22Rv1 (cell line): ENCODE measurements at regions not wholly inside any gene's neighbourhood (a gene's known extent, or its start where the extent isn't known, plus 50 kb on each side); places are given as distances from the start of the nearest gene placed in this dataset.

Source experiments
- ZFX ChIP-seq: fragments of 450-650 bp; IDR thresholded peaks from 2 replicates; pipeline ENCODE4 v1.6.1; 2017; ENCODE audit warnings: antibody characterized with exemption, borderline replicate concordance
- TF ChIP-seq, protein P1 (sequence below): fragments of 450-650 bp; IDR thresholded peaks from 2 replicates; pipeline ENCODE4 v1.5.1; 2017; ENCODE audit warnings: mild to moderate bottlenecking

DNA sequence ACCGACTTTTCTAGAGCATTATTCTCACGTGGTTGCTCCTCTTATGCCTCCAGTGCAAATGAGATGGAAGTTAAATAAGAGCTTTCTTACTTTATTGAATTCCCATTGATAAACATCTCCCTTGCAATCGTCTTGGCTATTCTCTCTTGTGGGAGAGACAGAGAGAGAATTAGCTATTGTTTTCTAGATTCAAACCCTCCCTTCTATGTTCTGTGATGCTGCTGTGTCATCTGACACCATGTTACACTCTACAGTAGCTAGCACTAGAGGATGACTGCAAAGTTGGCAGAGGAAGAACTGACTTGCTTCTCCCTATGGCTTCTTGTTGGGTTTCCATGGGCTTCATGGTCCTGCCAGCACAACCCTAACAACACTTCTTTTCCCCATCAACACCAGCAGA, 134.6 kb upstream of the RANBP3L start:
- TF ChIP-seq, protein P1, sequence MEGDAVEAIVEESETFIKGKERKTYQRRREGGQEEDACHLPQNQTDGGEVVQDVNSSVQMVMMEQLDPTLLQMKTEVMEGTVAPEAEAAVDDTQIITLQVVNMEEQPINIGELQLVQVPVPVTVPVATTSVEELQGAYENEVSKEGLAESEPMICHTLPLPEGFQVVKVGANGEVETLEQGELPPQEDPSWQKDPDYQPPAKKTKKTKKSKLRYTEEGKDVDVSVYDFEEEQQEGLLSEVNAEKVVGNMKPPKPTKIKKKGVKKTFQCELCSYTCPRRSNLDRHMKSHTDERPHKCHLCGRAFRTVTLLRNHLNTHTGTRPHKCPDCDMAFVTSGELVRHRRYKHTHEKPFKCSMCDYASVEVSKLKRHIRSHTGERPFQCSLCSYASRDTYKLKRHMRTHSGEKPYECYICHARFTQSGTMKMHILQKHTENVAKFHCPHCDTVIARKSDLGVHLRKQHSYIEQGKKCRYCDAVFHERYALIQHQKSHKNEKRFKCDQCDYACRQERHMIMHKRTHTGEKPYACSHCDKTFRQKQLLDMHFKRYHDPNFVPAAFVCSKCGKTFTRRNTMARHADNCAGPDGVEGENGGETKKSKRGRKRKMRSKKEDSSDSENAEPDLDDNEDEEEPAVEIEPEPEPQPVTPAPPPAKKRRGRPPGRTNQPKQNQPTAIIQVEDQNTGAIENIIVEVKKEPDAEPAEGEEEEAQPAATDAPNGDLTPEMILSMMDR, result no peak
- TF ChIP-seq ZFX, result no peak
